NCI-H2107 treated with DMSO at 0.1 percent for 48 hours (cell line): ENCODE measurements at regions not wholly inside any gene's neighbourhood (a gene's known extent, or its start where the extent isn't known, plus 50 kb on each side); places are given as distances from the start of the nearest gene placed in this dataset.
"Not testable (repeated sequence)": the region's sequence is repeated elsewhere in the genome, so short reads cannot be mapped to it uniquely, and the experiment has no call there.

Source experiments
- DNase-seq: peaks from one replicate; lab custom pipeline; 2025; ENCODE audit not compliant: unreplicated experiment; lab: John Stamatoyannopoulos, UW

GRCh38 chr9:103237571-103238109, 242.5 kb downstream of the CYLC2 start:
- DNase-seq: not testable (repeated sequence)

GRCh38 chr9:103242025-103242424, 246.9 kb downstream of the CYLC2 start:
- DNase-seq: no peak

- DNase-seq: no peak
Measured at GRCh38 chr9:103242486-103242885, 247.4 kb downstream of the CYLC2 start.

DNA sequence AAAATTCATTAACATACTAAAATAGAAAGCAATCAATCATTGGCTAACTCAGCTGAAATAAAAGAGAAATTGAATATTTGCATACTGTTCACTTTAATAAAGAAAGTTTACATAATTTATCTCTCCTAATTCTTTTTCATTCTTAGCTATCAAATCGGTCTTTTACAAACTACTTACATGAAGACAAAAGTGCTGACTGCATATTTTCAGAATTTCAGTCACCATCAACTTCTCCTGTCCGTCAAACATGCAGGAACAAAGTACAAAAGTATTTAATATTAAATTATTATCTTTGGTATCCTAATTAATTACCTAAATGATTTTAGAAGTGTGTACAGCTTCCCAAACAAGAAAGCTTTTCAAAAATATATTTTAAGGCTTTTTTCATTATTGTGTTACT, 248.4 kb downstream of the CYLC2 start:
- DNase-seq: no peak

DNA sequence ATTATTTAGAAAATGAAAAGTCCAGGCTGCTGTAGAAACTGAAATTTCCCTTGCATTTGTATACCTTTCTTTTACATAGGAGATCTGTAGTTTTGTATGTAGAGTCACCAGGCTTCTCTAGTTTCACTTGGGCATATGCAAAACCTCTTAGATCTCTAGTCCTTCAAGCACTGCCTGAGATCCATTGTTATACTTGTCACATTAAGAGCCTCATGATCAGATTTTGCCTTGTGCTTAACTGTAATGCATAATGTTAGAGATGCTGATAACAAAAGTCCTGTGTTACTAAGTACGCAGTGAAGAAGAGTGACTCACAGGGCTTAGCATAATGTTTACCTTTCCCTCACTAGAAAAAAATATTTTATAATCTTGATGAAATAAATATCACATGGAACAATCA, 250.2 kb downstream of the CYLC2 start:
- DNase-seq: peak; percentile 85

DNA sequence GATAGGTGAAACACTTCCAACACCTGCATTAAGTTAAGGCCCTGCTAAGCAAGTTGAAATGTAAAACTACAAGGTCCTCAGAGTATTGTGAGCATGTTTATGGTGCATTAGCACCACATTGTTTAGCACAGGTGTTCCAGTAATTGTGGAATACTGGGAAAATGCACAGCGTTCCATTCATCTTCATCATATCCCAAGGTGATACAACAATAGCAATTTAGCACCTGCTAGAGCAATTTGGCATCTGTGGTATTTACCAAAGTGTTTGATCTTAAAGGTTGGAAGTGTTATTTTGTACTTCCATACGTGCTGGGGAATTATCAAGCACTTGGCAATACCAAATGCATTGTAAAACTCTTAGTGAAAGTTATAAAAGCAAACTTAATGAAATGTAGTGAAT, 266.8 kb downstream of the CYLC2 start:
- peak; percentile 89 for DNase-seq

- DNase-seq: no peak
Measured at GRCh38 chr9:103266064-103266463, 270.9 kb downstream of the CYLC2 start.

DNA sequence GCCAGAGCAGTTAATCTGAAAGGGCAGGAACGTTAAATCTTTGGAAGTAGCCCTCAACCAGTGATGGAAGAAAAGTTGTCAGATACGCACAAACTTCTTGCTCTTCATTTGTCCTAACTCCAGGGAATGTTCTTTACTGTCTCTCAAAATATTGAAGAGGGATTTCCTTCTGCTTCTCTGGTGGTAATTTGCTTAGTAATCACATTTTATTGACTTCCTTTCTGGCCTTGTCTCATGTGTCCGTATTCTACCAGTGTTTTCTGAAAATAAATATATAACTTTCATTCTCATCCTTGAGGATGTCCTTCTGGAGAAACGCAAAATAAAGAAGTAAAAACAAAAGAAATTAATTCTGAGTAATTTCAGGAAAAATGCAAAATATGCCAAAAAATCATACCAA, 282.1 kb downstream of the CYLC2 start:
- DNase-seq: no peak

GRCh38 chr9:103281126-103281525, 286.0 kb downstream of the CYLC2 start:
- no peak for DNase-seq

- DNase-seq: no peak
Measured at GRCh38 chr9:103287361-103287760, 292.2 kb downstream of the CYLC2 start.

DNA sequence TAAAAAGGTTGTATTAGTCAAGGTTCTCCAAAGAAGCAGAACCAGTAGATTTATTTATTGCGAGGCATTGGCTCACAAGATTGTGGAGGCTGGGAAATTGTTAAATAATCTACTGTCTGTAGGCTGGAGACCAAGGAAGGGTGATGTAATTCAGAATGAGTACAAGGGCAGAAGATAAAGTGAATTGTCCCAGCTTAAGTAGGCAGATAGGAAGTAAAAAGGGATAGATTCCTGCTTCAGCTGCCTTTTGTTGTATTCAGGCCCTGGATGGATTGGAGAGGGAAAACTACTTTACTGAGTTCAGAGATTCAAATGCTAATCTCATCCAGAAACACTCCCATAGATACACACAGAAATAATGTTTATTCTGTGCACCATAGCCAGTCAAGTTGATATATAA, 301.1 kb downstream of the CYLC2 start:
- no peak for DNase-seq

DNA sequence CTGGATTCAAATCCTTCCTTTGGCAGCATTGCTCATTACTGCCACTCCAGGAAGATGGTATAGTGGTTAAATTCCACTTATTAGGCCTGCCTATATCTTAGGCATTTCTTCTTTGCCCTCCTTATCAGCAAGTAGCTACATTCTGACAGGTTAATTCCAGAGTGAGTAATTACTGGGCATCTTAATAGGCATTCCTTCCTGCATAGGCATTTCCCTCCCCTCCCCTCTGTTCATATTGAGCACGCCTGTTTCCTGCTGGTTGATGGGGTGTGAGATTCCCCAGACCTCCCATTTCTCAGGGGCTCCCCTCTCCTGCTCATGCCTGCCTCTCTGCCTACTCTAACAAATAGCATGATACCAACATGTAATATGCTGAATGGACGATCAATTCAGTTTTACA, 305.9 kb downstream of the CYLC2 start:
- no peak for DNase-seq

DNA sequence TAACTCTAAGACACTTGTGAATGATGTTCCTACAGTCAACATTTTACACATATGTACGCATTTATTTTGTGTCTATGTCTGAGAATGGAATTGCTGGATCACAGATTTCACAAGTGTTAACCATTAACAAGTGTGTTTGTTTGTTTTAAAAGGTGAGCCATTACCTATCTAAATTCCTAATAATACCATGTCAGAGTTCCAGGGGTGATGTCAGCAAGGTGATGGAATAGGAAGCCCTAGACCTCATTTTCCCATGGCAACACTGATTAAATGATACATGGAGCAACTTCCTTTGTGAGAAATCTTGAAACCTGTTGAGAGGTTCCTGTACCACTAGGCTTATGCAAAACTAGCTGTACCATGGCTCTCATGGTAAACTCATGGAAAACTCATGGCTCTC, 309.7 kb downstream of the CYLC2 start:
- no peak for DNase-seq

- DNase-seq: no peak
Measured at GRCh38 chr9:103319979-103320378, 324.8 kb downstream of the CYLC2 start.

- DNase-seq: no peak
Measured at GRCh38 chr9:103323699-103324098, 328.6 kb downstream of the CYLC2 start.

DNA sequence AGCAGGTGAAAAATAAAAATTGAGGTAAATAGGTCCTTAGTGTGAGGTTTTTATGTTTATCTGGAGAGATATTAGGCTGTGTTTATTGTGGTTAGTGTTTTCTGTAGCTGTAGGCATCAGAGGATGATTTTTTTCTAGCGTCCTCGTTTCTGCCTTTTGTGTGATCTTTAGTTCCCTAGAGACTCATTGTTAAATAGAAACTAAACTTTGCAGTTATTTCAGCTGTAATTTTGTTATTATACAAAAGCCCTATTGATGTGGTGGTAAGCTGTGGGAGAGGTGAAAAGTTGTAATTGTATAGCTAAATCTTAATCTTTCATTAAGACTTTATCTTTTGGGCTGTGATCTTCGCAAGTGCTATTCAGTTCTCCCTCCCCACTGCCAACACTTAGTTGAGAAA, 340.3 kb downstream of the CYLC2 start:
- DNase-seq: no peak

GRCh38 chr9:103355000-103355399, 359.9 kb downstream of the CYLC2 start:
- DNase-seq: no peak

DNA sequence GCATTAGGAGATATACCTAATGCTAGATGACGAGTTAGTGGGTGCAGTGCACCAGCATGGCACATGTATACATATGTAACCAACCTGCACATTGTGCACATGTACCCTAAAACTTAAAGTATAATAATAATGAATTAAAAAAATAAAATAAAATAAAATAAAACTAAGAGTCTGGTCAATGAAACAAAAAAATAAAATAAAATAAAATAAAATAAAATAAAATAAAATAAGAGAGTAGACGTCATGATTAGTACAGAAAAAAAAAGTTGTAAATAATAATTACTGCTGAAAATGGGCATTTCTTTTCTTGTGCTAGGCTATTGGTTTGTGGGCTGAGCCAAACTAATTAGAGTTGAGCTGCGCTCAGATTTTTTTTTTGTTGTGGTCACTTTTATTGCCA, 362.8 kb downstream of the CYLC2 start:
- DNase-seq: not testable (repeated sequence)

GRCh38 chr9:103361906-103362305, 366.8 kb downstream of the CYLC2 start:
- DNase-seq: no peak

GRCh38 chr9:103362986-103363385, 367.9 kb downstream of the CYLC2 start:
- no peak for DNase-seq

- DNase-seq: no peak
Measured at GRCh38 chr9:103364753-103365152, 369.6 kb downstream of the CYLC2 start.

GRCh38 chr9:103371152-103371551, 376.0 kb downstream of the CYLC2 start:
- DNase-seq: no peak

GRCh38 chr9:103372828-103373227, 377.7 kb downstream of the CYLC2 start:
- no peak for DNase-seq

DNA sequence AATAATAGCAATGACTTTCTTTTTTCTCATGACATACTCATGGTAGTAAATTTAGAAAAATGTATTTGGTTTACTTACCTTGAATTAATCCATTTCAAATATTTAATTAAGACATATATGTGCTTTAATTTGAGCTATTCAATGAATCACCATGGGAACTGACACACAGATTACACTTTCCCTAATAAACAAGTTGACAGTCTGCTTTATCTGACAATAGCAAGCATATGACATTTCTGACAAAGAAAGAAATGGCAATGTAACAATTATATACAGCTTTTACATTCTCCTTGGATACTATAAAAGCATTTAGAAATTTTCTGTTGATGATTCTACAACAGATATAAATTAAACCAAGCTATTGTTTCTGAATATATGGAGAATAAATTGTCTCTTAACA, 382.5 kb downstream of the CYLC2 start:
- DNase-seq: no peak
